ENCODE measurements at regions not wholly inside any gene's neighbourhood (a gene's known extent, or its start where the extent isn't known, plus 50 kb on each side); places are given as distances from the start of the nearest gene placed in this dataset.

GRCh38 chr2:180763263-180763989 lies 217.0 kb upstream of the UBE2E3 start:
- TF ChIP-seq POLR2A (IDR thresholded peaks at IDR 0.05; ENCODE audit: low read depth, low read length) (no peak), POLR2AphosphoS5 (IDR thresholded peaks at IDR 0.05; ENCODE audit: low read depth, low read length) (no peak), TAF1 (IDR thresholded peaks at IDR 0.05; ENCODE audit: borderline replicate concordance, low read depth, low read length) (no peak)
